ENCODE measurements at regions not wholly inside any gene's neighbourhood (a gene's known extent, or its start where the extent isn't known, plus 50 kb on each side); places are given as distances from the start of the nearest gene placed in this dataset.

DNA sequence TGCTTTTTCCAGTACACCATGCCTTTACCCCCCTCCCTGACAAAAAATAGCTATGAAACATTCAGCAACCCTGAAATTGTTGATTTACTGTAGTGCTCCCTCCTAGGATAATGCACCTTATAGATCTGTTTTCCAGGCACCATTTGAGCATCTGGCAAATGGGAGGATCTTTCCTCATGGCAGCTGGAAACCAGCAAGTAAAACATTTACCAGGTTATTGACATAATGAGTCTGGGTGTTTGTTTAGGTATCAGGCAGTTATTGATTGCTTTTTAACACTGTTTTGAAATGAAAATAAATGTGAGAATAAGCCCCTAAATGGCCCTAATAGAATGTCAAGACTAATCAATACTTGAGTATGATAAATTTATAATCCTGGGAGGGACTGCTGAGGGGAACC is 57.3 kb upstream of the KLF4 start:
- Mint-ChIP-seq H3K27ac (ENCODE audit: low read depth) (no peak overlapping the region), H3K9me3 (no peaks in the 10 kb centered on the region), H3K36me3 (ENCODE audit: insufficient read depth) (no peaks in the 10 kb centered on the region), H3K4me3 (no peak overlapping the region), H3K27me3 (peaks cover 10% of the 10 kb centered on the region), H3K4me1 (no peaks in the 10 kb centered on the region)
- DNase-seq (ENCODE audit: low spot score in 2 of 2) (no peak), ATAC-seq (replicated peaks; ENCODE audit: extremely low read depth, poor library complexity, severe bottlenecking) (no peak)

DNA sequence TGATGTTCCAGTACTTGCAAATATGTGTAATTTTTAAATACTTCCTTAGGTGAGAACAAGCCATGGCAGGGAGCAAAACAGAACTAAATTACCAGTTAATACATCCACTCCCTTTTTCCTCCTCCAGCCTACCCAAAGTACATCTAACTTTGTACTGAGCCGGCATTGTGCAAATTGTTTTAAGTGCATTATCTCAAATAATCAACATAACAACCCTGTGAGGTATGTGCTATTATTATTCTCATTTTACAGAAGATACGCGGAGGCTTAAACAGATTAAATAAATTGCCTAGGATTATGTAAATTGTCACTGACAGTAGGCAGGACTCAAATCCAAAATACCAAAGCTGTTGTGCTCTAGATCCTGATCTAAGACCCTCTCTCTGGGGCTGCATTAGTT is 55.5 kb upstream of the KLF4 start:
- Mint-ChIP-seq H3K9me3 (no peaks in the 10 kb centered on the region), H3K4me3 (no peak overlapping the region), H3K4me1 (no peaks in the 10 kb centered on the region), H3K36me3 (ENCODE audit: insufficient read depth) (no peaks in the 10 kb centered on the region), H3K27me3 (peaks cover 10% of the 10 kb centered on the region), H3K27ac (ENCODE audit: low read depth) (no peak overlapping the region)
- no peak for DNase-seq (ENCODE audit: low spot score in 2 of 2)
- ATAC-seq (replicated peaks; ENCODE audit: extremely low read depth, poor library complexity, severe bottlenecking) = no peak

DNA sequence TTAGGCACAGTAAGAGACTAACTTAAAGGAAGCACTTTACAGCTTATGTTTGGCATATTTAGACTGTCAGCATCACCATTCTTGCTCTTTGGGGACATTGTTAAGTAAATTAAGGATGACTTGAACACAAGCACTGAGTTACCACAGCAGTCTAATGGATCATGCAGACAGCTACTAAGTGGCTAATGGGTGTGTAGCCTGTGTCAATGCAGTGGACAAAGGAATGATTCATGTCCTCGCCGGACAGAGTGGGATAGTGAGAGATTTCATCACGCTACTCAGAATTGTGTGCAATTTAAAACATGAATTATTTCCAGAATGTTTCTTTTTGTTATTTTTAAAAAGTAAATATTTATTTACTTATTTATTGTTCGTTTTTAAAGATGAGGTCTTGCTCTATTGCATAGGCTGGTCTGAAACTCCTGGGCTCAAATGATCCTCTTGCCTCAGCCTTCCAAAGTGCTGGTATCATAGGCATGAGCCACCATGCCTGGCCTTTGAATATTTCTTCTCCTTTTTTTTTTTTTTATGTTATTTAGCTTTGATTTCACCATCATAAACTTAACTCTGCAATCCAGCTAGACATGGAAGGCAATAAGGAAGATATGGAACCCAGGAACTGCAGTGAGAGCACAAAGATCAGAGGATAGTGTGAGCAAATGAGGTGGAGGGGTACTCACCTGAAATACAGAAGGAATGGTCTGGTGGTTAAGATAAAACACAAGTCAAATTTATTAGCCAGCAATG is 53.0 kb upstream of the KLF4 start:
- H3K27ac Mint-ChIP-seq (ENCODE audit: low read depth) = no peak overlapping the region
- no peaks in the 10 kb centered on the region for H3K36me3 Mint-ChIP-seq (ENCODE audit: insufficient read depth)
- no peak for ATAC-seq (replicated peaks; ENCODE audit: extremely low read depth, poor library complexity, severe bottlenecking)
- H3K9me3 Mint-ChIP-seq = no peaks in the 10 kb centered on the region
- H3K4me1 Mint-ChIP-seq = no peaks in the 10 kb centered on the region
- H3K27me3 Mint-ChIP-seq = peaks cover 10% of the 10 kb centered on the region
- H3K4me3 Mint-ChIP-seq = no peak overlapping the region
- DNase-seq (ENCODE audit: low spot score in 2 of 2) = no peak

DNA sequence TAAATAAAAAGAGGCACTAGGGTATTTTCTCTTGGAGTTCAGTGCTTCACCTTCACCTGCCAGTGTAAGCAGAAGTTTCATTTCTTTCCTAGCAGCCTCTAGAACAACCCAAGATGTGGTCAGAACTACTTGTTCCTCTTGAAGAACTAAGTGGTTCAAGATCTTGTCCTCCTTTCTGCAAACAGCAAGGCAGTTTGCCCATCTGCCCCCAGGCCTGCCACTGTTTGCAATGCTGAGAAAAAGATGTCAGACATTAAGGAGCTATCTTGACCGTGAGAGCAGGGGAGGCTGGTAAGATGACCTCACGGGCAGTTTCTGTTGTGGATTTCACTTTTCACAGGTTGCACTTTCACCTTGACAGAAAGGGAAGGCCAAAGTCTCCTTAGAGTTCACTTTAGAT is 52.0 kb upstream of the KLF4 start:
- no peak overlapping the region for H3K4me3 Mint-ChIP-seq
- no peak for DNase-seq (ENCODE audit: low spot score in 2 of 2)
- ATAC-seq (replicated peaks; ENCODE audit: extremely low read depth, poor library complexity, severe bottlenecking) = no peak
- no peaks in the 10 kb centered on the region for H3K9me3 Mint-ChIP-seq
- H3K27me3 Mint-ChIP-seq = peaks cover 7% of the 10 kb centered on the region
- no peaks in the 10 kb centered on the region for H3K36me3 Mint-ChIP-seq (ENCODE audit: insufficient read depth)
- H3K27ac Mint-ChIP-seq (ENCODE audit: low read depth) = no peak overlapping the region
- H3K4me1 Mint-ChIP-seq = no peaks in the 10 kb centered on the region

DNA sequence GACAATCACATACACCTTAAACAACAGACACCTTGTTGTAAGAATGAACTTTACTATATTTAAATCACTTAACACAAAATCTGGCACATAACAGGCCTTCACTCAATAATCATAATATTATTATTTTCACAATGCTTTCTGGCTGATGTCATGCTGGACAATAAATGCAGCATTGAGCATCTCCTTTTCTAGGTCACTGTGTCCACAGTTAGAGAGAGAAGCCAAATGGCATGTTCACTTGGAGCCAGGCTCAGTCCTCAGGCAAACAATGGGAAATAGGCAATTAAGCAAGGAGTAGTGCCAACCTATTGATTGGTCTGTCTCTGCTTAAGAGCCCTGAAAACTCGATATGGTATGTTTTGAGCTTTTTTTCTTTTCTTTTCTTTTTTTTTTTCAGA is 50.6 kb upstream of the KLF4 start:
- no peaks in the 10 kb centered on the region for H3K9me3 Mint-ChIP-seq
- H3K27me3 Mint-ChIP-seq = no peaks in the 10 kb centered on the region
- no peak overlapping the region for H3K4me3 Mint-ChIP-seq
- no peaks in the 10 kb centered on the region for H3K36me3 Mint-ChIP-seq (ENCODE audit: insufficient read depth)
- no peaks in the 10 kb centered on the region for H3K4me1 Mint-ChIP-seq
- H3K27ac Mint-ChIP-seq (ENCODE audit: low read depth) = no peak overlapping the region
- no peak for DNase-seq (ENCODE audit: low spot score in 2 of 2)
- ATAC-seq (replicated peaks; ENCODE audit: extremely low read depth, poor library complexity, severe bottlenecking) = no peak

DNA sequence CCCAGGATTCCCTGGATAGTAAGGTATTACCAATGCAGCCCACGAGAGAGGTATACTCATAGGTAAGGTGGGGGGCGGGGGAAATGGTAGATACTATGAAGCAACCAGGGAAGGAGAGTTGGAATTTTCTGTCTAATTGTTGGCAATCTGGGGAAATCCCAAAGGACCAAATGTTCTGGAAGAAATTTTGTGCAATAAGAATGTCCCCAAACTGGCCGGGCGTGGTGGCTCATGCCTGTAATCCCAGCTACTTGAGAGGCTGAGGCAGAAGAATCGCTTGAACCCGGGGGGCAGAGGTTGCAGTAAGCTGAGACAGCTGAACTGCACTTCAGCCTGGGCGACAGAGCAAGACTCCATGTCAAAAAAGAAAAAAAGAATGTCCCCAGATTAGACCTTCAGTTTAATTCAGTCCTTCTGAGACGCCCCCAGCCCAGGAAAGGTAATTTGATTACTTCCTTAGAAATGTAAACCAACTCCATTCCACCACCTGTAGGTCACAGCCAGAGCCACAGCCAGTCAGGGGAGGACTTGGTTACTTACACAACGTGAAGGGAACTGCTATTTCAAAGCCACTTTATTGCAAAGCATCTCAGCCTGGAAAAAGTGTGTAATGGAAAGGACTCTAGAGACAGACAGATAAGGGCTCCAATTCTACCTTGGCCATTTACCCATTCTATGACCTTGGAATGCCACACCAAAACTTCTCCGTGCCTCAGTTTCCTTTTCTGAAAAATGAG is 50.0 kb upstream of the KLF4 start:
- ATAC-seq (replicated peaks; ENCODE audit: extremely low read depth, poor library complexity, severe bottlenecking) (no peak), DNase-seq (ENCODE audit: low spot score in 2 of 2) (no peak)
- no peak overlapping the region for H3K4me3 Mint-ChIP-seq
- no peaks in the 10 kb centered on the region for H3K27me3 Mint-ChIP-seq
- H3K27ac Mint-ChIP-seq (ENCODE audit: low read depth) = no peak overlapping the region
- no peaks in the 10 kb centered on the region for H3K4me1 Mint-ChIP-seq
- H3K36me3 Mint-ChIP-seq (ENCODE audit: insufficient read depth) = no peaks in the 10 kb centered on the region
- no peaks in the 10 kb centered on the region for H3K9me3 Mint-ChIP-seq

Data from central memory CD8-positive, alpha-beta T cell (primary cell).